H1 (cell line): ENCODE measurements at regions not wholly inside any gene's neighbourhood (a gene's known extent, or its start where the extent isn't known, plus 50 kb on each side); places are given as distances from the start of the nearest gene placed in this dataset.

ENCODE experiments used
- ATF2 ChIP-seq: IDR thresholded peaks from 2 replicates; pipeline ENCODE4 v1.6.1; 2012; ENCODE audit warnings: low read length, inconsistent platforms
- CHD7 ChIP-seq: fragments of 300-600 bp; sonication (generic); IDR thresholded peaks from 2 replicates; pipeline ENCODE4 v1.7.1; 2012; ENCODE audit warnings: low read length, moderate library complexity, mild to moderate bottlenecking, inconsistent platforms; ENCODE audit not compliant: insufficient replicate concordance
- CTBP2 ChIP-seq: IDR thresholded peaks from 2 replicates; pipeline ENCODE4 v1.7.0; 2011; ENCODE audit warnings: borderline replicate concordance, mild to moderate bottlenecking, moderate library complexity, mixed read lengths, low read length; ENCODE audit not compliant: insufficient read depth, insufficient read length
- POLR2A ChIP-seq, 2 experiments: IDR thresholded peaks; 1 replicate in 1 of 2; 2 replicates in 1 of 2; pipeline ENCODE4 v1.6.1; 2011; ENCODE audit warnings: low read depth in 2 of 2, low read length in 2 of 2, mild to moderate bottlenecking in 2 of 2; ENCODE audit errors: control extremely low read depth in 1 of 2
- SP4 ChIP-seq: IDR thresholded peaks from 2 replicates; pipeline ENCODE4 v1.6.1; 2012; ENCODE audit warnings: low read length, inconsistent platforms
- TEAD4 ChIP-seq: IDR thresholded peaks from 2 replicates; pipeline ENCODE4 v1.6.1; 2012; ENCODE audit warnings: low read depth, low read length, inconsistent platforms, mixed read lengths

DNA sequence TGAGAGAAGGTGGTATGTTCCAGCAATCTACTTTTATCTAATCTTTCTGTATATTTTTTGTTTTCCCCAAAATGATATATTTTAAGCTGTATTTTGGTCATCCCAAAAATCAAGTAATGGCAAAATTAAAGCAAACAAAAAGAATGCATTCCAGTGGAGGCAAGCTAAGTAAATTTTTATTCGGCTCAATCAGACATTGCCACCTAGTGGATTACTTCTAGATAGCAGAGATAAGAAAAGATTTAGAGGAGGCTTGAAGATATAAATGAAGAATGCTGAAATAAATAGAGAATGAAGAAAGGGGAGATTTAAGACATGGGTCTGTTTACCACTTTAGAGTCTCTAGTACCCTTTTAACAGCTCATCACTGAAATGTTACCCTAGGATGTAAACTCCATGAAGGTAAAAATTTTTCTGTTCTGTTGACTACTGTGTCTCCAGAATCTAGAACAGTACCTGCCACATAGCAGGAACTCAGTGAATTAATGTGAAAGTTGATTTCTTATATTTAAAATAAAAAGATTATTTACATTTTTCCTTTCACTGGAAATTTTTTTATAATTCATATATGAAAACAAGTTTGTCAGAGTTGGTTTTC is 110.9 kb upstream of the ANK2 start (continued):
- TF ChIP-seq CHD7 (no peak), POLR2A (IDR thresholded peaks at IDR 0.05; ENCODE audit: control extremely low read depth in 1 of 2, low read depth in 2 of 2, low read length in 2 of 2) (no peak), ATF2 (no peak), TEAD4 (peak; percentile 34; the same call in 1 of the 2 replicates), SP4 (no peak), CTBP2 (no peak)
